NCI-H187 treated with DMSO at 0.1 percent for 48 hours (cell line): ENCODE measurements at regions not wholly inside any gene's neighbourhood (a gene's known extent, or its start where the extent isn't known, plus 50 kb on each side); places are given as distances from the start of the nearest gene placed in this dataset.

Experiments used
- DNase-seq: peaks from one replicate; lab custom pipeline; 2025; lab: John Stamatoyannopoulos, UW

DNA sequence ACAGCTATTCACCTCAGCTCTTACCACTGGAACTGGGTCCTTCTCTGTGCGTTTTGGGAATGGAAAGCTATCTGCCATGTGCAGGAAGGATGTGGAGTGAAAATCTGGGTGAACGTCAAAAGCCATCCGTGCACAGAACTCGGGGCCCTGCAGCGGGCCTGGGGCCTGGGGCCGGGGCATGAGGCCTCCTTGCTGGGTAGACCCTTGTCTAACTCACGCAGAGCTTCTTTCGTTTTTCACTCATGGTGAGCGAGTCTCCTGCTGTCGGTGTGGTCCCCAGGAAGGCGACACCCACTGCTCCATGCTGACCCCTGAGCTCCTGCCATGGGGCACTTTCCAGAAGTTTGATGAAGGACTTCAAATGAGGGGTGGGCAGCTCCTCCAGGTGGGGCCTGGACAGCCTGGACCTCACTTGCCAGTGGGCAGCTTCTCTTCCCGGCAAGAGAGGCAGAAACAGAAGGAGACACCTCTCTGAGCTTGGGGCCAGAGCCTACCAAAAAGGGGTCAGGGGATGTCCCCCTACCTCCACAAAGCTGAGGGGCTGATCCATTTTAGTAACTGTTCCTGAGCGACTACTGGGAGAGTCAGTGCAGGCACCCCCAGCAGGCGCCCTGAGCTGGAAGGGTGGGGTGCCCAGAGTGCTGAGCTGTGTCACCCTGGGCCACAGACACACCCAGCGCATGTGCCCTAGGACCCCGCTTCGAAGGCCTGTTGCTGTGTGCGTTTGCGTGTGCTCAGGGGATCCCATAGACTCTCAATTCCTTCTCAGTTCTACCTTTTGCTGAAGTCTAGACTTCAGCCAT is 117.7 kb upstream of the HDAC4 start:
- DNase-seq = no peak

DNA sequence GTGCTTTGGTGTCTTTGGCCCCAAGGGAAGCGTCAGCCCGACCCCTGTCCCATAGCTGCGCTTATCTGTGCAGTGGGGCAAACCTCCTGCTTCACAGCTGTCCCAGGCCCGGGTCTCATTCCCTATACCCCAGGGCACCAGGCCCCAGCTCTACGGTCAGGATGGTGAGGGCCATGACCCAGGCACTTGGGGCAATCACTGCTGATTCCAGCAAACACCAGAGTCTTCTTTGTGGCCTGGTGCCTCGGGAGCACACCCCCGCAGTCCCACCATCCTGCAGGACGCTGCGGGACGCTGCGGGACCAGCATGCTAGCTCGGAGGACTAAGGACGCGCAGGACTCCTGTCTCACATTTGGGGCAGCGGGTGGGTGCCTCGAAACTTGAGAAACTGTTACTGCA is 116.9 kb upstream of the HDAC4 start:
- DNase-seq = no peak

DNA sequence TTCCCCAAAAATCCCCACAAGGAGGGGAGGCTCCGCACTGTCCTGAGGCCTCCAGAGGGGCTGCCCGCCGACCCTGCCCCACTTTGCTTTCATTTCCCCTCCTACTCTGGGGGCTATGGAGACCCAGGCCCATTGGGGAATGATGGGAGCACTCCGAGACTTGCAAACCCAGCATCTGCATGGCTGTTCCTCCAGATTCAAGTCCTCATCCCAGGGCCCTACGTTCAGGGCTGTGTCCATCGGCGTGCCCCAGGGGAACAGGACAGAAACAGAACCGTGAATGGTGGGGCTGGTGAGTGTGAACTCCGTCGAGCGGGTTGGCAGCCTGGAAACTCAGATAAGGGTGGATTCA is 116.1 kb upstream of the HDAC4 start:
- DNase-seq = no peak

DNA sequence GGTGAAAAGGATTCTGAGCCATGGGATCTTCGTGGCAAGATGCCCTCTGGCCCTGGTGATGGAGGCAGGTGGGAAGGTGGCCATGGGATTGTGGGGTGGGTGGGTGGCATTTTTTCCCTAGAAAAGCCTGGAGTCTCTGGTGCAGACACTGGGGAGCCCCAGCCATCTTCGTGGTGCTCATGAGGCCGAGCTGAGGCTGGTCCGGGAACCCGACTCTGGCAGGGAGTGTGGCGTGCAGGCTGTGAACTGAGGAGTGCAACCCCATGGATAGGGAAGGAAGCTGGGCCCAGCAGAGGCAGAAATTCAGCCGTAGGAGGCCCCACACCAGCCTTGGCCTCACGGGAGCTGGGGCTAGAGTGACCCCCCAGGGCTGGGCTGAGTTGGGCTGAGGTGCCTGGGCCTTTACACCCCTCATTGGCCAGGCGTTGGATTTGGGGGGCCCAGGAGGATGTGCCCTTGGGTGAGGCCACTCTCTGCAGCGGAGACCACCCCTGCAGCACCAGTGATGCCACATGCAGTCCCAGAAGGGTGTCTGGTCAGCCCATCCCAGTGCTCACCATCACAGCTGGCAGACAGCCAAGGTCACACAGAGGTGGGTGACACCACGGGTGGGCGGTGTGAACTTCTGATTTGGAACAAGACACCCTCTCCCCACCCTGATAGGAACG is 115.6 kb upstream of the HDAC4 start:
- no peak for DNase-seq

DNA sequence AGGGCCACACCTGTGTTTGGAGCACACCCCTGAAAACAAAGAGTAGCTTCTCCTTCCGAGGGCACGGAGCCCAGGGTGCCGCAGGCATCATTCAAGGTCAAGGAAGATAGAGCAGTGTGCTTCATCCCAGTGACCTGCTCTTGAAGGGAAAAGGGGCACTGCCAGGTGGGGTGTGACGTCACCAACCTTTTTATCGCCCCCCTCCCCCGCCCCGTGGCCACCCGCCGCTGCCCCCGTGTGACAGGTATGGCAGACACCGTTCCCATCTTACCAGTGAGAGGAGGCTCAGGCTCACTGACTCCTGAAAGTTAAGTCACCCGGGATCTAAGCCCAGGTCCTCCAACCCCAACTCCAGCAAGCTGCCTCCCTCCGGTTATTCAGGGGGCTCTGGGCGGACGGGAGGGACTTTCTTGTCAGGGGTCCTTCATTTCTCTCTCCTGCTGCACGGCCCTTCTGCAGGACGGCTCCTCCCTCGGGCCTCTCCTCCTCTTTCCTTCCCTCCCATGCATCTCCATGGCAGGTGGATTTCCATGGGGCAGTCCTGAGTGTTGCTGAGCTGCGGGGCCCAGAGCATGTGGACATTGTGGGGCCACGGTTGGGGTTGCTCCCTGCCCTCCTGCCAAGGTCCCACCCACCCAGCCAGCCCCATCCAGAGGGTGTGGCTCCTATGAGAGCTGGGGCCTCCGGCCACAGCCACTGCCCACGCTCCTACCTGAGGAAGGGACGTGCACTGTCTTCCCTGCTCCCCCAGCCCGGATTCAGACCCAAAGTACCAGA is 114.1 kb upstream of the HDAC4 start:
- DNase-seq = no peak

DNA sequence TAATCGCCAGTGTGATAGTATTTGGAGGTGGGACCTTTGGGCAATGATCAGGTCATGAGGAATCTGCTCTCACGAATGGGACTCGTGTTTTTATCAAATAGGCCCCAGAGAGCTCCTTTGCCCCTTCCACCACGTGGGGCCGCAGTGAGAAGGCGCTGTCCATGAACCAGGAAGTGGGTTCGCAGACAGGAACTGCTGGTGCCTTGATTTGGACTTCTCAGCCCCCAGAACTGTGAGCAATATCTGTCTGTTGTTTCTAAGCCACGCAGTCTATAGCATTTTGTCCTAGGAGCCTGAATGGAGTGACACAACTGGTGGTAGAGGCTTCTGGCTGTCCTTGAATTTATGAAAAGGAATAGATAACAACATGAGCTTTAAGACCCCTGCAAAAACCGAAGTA is 111.2 kb upstream of the HDAC4 start:
- DNase-seq = no peak

DNA sequence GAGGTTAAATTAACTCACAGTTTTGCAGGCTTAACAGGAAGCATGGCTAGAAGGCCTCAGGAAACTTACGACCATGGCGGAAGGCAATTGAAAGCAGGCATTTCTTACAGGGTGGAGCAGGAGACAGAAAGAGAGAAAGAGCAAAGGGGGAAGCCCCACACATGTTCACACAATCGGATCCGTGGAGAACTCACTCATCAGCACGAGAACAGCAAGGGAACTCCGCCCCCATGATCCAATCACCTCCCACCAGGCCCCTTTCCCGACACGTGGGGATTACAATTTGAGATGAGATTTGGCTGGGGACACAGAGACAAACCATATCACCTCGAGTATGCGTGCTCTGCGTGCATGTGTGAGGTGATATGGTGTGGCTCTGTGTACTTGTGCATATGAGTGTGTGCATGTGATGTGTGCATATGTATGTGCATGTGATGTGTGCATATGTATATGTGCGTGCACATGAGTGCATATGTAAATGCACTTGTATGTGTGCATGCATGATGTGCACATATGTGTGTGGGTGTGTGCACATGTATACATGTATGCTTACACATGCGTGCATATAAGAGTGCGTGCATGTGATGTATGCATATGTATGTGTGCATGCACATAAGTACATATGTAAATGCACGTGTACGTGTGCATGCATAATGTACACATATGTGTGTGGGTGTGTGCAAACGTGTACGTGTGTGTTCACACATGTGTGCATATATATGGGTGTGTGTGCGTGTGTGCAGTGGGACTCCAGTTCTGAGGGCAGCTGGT is 108.7 kb upstream of the HDAC4 start:
- no peak for DNase-seq

DNA sequence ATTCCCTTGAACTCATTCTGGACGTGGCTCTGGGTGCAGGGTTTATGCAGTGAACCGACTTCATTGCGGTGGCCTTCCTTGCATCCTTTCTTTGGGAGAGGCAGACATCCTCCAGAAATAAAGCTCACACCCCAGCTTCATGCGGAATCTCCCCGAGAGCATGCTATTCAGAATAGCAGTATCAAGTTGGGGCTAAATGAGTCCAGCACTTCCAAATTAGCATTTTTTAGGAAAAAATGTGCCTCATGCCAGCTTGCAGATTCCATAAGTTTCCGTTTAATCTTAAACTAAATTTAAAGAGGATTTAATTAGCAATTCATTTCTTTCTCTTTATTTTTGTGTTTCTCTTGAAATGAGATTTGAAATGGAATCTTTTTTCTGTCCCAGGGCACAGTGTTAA is 107.4 kb upstream of the HDAC4 start:
- no peak for DNase-seq

DNA sequence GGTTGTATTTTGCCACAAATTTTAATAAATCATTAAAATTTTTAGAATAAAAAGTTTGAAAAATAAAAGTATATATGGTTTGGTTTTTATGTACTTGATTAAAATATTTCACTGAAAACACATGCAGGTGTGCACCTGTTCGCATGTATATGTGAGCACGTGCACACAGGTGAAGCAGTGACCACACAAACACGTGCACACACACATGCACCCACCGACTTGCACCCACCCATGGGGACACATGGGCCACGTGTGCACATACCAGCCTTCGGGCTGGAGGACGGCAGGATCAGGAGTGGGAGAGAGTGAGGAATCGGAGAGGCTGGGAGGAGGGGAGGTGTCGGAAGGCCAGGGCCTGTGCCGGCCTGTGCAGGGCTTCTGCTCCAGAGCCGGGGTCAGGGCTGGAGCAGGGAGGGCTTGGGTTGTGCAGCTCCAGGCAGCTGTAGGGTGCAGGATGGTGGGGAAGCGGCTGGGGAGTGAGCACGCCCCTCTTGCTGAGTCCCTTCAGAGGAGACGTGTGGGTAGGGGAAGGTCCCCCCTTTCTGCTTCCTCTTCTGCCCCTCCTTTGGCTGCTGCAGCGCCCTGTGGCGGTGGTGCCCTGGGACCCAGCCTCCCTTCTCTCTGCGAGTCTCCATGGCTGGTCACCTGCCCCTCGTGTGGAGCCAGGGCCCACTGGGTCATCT is 106.9 kb upstream of the HDAC4 start:
- no peak for DNase-seq

DNA sequence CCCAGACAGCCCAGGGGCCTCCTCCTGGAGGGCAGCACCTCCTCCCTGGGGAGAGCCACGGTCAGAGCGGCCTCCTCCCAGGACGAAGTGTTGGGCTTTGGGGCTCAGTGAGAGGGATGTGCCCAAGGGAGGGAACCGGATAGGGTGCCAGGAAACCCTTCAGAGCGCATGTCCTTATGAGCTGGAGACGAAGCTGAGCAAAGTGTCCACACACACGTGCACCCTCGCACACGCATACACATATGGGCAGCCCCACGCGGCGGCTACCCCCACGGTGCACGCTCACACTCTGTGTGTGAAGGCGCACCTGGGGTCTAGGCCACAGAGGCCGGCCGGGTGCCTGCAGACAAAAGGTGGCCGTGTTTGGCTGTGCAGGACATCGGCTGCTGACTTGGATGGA is 106.1 kb upstream of the HDAC4 start:
- no peak for DNase-seq

DNA sequence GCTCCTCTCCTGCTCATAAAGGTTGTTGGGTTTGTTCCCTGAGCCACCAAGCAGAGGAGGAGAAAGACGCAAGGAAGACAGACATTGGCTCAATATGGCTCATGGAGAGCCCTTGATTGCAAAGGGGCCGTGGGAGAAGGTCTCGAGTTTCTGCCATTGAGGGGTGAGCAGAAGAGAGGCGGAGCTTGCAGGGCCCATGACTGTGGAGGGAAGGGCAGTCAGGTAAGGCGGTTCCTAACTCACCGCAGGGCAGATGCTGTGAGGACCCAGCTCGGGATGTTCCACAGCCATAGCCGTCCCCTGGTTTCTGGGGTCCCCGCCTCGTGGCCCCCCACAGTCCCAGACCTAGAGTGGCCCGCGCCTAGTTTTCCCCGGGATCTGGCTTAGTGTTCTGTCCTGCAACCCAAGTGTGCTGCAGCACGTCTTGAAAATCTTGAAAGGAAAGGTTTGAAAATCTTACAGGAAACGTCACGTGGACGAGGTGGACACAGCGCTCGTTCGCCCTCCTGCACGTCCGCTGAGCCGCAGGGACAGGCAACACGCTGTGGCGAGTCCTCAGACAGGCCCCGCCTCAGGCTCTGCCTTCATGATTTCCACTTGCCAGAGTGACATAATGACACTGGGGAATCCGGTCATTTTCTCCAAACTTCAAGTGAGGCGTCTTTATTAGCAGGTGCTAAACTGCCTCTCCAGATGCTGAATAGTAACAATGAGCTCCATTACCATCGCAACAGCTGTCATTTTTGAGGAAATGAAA is 105.5 kb upstream of the HDAC4 start:
- DNase-seq = no peak

DNA sequence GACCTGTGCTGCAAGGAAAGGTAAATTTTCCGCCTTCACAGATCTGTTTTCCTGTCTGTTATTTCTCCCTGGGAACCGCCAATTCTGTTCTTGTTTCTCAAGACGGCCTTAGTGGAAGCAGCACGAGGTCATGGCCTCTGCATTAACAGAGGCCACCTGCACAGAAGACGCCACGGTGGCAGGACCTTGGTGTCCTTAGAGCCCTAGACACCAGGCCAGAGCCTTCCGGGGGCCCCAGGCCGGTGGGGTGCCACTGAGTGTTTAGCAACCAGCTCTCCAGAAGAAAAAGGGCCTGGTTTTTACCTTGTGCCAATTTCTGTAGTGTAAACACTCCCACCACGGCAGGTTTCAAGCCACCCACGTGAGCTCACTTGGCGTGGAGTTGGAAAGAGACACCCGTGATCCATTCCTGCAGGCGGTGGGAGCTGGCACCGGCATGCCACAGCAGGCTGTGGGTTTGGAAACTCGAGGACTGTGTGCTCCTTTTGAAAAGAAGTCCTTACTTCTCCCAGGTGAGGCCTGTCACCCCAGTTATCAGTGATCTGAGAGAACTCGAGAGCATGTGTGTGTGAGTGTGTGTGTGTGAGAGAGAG is 103.9 kb upstream of the HDAC4 start:
- no peak for DNase-seq

DNA sequence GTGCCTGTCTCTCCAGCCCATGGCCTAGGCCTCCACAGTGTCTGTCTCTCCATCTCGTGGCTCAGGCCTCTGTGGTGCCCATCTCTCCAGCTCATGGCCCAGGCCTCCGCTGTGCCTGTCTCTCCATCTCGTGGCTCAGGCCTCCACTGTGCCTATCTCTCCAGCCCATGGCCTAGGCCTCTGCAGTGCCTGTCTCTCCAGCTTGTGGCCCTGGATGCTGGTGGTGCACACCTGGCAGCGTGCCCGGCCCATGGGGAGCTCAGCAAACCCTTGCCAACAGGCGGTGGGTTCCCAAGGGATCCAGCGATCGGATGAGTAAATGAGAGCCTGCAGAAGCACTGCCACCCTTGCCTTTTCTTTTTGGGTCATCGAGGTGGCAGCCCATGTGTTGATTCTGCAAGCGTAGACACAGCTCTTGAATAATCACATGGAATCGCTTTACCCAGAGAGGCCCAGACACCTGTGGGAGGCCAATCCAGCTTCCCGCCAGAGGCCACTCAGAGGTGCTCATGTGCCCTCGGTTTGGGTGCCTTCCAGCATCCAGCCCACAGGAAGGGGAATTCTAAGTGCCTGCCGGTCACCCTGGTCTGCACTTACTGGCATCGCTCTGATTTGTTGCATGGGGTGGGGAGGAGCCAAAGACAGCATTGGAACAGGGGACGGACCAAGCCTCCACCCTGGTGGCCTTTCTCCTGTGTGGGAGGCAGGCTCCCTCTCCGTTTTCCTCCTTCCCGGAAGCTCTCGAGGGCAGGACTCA is 101.8 kb upstream of the HDAC4 start:
- no peak for DNase-seq

DNA sequence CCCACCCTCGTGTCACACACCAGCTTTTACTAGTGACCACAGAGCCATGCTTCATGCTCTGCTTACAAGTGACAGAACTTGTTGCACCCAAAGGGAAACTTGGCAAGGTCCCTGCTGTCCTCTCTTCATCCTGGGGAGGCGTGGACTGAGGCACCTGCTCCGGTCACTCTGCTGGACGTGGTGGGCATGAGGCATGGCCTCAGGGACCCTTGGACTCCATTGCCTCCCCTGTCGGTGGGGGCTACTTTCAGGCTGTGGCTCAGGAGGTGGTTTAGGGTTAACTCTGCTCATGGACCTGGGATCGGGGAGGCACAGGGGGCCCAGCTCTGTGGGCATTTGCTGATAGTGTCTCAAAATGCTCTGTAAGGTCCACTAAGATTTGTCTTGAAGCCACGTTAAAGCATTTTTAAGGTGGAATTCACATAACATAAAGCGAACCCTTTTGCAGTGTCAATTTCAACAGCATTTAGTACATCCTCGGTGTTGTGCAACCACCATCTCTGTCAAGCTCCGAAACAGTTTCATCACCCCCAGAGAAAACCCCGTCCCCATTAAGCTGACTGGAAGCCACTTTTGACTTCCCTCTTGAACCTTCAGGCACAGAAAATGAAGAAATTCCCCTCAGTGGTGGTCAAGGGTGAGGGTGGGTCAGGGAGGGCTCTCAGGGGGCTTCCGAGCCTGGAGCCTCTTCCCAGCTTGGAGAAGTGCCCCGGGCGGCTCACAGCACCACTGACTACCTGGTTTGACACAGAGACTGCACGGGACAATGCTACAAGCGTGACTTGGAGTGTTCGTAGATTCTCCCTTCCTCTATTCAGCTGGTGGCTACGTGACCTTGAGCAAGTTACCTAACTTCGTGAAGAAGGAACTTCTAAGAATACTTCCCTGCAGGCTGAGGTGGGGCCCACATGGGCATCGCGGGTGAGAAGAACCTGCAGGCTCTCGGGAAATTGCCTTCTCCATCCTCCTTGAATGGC is 100.0 kb upstream of the HDAC4 start:
- DNase-seq = no peak

DNA sequence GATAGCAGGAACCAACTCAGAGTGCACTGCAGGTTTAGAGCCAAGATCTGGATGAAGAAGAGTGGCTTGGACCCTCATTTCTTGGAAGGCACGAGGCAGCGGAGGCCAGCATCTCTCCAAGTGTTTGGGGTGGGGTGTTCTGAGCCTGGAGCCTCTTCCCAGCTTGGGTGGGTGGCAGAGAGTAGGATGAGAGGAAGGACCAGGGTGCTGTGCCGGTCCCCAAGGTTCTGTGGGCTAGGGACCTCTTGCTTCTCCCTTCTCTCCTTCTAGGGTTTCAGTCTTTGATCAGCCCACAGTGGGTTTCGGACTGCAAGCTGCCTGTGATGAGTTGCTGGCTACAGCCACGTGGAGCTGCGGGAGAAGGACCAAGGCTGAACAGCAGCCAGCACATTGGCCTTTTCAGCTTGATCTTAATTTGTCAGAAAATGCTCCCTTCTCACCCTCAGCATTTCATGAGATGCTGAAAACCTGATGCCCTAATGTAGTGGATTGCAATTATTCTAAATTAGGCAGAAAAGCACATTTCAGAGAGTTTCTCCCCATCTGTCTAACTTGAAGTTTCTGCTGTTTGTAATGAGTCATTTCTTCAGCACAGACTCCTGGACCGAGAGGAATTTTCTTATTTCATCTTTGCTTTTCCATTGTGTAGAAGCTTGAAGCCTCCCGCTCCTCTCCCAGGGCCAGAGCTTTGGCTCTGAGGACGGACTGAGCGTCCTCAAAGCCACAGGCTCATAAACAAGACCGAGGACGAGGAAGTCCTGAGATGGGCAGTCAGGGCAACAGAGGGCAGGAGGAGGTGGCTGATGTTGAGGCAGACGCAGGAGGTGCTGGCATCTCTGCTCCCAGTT is 99.1 kb upstream of the HDAC4 start:
- DNase-seq = no peak

DNA sequence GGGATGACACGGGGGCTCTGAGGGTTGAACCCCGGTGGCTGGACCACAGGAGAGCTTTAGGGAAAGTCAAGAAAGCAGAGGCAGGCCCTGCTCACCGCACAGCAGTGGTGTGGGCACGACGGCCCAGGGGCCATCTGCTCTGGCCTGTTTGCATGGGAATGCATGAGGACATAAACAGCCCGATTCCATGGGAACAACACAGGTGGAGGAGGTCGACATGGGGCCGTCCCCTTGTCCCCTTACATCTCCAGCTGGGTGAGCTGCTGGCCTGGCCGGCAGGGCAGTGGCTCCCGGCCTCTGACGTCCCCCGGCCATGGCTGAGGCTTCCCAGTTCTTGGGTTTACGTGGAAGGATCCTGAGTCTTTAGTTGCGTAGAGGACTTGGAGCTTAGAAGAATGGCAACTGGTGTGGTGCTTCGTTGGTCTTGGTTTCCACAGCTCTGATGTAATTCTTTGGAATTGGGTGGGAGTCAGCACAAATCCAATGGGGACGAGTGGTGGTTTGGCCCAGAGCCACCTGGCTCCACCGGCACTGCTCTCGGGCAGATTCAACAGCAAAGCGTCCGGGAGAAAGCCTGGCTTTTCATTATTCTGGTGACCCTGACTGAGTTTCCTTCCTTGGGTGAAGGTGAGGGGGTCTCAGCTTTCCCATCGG is 98.3 kb upstream of the HDAC4 start:
- no peak for DNase-seq

DNA sequence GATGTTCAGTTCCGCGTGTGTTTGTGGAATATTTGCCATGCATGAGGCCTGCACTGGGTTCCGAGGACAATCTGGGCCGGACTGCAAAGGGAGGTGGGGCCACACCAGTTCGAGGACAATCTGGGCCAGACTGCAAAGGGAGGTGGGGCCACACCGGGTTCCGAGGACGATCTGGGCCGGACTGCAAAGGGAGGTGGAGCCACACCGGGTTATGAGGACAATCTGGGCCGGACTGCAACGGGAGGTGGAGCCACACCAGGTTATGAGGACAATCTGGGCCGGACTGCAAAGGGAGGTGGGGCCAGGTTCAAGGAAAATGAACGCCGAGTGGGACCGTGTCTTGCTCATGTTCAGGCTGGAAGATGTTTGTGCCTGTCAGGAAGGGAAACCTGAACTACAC is 97.8 kb upstream of the HDAC4 start:
- no peak for DNase-seq
